NOMO-1 (cell line): ENCODE measurements at regions not wholly inside any gene's neighbourhood (a gene's known extent, or its start where the extent isn't known, plus 50 kb on each side); places are given as distances from the start of the nearest gene placed in this dataset.

Experiments
- DNase-seq, 2 experiments: peaks; one replicate each; lab custom pipeline; 2025; ENCODE audit not compliant: unreplicated experiment in 2 of 2; lab: John Stamatoyannopoulos, UW

- no peak for DNase-seq
Measured at GRCh38 chr2:223545830-223546229, 56.3 kb downstream of the SCG2 start.
